Stimulated activated CD4-positive, alpha-beta T cell treated with anti-CD3 and anti-CD28 coated beads, Interleukin-4, amount 100 ng/mL, for 4 hours (primary cell): ENCODE measurements at regions not wholly inside any gene's neighbourhood (a gene's known extent, or its start where the extent isn't known, plus 50 kb on each side); places are given as distances from the start of the nearest gene placed in this dataset.
"Not testable (repeated sequence)": the region's sequence is repeated elsewhere in the genome, so short reads cannot be mapped to it uniquely, and the experiment has no call there.

Experiments
- DNase-seq, 2 experiments: peaks; one replicate each; pipeline ENCODE4 v3.0.0-alpha.2; 2020

GRCh38 chr14:106774889-106775480 is 1248.6 kb downstream of the TMEM121 start:
- DNase-seq, result peak; percentile 66 to 81

DNA sequence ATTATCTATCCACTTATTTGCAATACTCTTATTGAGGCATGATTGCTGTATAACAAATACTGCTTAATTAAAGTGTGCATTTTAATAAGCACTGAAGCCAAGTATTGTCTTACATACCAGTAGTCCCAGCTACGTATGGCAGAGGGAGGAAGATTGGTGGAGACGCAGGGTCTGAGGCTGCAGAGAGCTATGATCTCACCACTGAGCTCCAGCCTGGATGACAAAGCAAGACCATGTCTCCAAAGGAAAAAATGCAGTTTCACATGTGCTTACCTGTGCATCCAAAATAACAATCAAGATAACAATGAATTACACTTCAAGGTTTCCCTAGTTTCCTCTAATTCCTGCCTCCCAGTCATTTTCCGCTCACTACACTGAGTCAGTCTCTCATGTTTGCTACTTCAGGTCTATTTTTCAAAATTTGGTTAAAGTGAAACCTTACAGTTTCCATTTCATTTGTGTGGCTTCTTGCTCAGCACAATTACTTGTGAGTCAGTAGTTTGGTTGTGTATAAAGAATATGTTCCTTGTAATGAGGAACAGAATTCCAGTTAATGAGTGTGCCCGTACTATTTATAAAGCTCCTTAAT is 1250.1 kb downstream of the TMEM121 start:
- DNase-seq, result no peak

- DNase-seq, result no peak
These were observed 1252.6 kb downstream of the TMEM121 start for GRCh38 chr14:106778986-106779385.

- DNase-seq, result no peak
These were observed 1260.3 kb downstream of the TMEM121 start for GRCh38 chr14:106786697-106787096.

DNA sequence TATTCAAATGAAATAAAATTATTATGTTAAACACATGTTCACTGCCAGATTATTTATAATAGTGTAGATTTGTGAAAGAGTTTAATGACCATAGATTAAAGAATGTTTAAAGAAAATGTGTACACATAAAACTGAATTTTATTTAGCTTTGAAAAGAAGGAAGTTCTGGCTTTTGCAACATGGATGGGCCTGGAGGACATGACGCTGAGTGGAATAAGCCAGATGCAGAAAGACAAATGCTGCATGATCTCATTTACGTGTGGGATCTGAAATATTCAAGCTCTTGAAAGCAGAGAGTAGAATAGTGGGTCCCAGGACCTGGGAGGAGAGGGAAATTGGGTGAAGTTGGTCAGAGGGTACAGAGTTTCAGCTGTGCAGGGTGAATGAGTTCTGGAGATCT is 1261.2 kb downstream of the TMEM121 start:
- DNase-seq, result no peak

DNA sequence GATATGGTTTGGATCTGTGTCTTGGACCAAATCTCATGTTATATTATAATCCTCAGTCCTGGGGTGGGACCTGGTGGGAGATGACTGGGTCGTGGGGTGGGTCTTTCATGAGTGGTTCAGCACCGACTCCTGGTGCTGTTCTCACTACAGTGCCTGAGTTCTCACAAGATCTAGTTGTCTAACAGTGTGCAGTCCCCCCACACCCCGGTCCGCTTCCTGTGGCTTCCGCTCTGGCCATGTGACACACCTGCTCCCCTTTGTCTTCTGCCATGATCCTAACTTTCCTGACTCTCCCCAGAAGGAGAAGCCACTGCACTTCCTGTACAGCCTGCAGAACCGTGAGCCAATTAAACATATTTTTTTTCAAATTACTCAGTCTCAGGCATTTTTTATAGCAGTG is 1262.2 kb downstream of the TMEM121 start:
- no peak for DNase-seq

DNA sequence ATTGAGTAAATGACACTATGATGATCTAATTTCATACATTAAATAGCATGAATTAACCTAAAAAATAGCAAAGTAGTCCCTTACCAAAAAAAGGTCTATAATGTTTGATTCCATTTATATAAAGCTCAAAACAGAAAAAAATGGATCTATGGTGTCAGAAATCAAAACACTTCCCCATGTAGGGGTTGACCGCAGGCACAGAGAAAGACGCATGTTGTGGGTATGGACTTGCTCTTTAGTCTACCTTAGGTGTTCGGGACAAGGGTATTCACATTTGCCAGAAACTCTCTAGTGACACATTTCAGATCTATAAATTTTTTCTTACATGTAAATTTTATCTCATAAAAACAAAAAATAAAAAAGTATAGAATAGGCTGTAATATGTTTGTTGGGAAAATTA is 1262.9 kb downstream of the TMEM121 start:
- DNase-seq, result no peak

- peak; percentile 62 to 75 for DNase-seq
These were observed 1264.0 kb downstream of the TMEM121 start for GRCh38 chr14:106790189-106791036.

GRCh38 chr14:106792543-106792942 is 1266.2 kb downstream of the TMEM121 start:
- DNase-seq, result no peak

GRCh38 chr14:106798166-106798565 is 1271.8 kb downstream of the TMEM121 start:
- DNase-seq, result not testable (repeated sequence)

- DNase-seq, result no peak
These were observed 1276.3 kb downstream of the TMEM121 start for GRCh38 chr14:106802413-106803364.

GRCh38 chr14:106803379-106803778 is 1277.0 kb downstream of the TMEM121 start:
- no peak for DNase-seq

DNA sequence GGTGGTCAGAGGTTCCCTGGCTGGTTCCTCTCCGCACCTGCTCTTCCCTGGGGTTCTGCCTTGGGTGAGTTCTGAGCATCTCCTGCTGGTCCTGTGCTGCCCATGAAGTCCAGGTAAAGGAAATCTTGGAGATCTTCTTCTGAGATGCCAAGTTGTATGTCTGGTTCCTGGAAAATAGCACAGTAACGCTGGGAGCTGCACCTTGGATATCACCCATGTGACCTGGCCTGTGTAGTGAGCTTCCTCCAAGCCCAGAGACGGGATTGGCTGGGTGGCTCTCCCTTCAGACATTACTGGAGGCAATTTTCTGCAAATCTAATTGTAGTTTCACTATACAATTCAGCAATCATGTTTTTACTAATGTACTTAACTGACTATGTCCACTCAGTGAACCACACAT is 1281.1 kb downstream of the TMEM121 start:
- no peak for DNase-seq

GRCh38 chr14:106808458-106808857 is 1282.1 kb downstream of the TMEM121 start:
- no peak for DNase-seq

- DNase-seq, result no peak
These were observed 1282.5 kb downstream of the TMEM121 start for GRCh38 chr14:106808907-106809306.

- no peak for DNase-seq
These were observed 1283.2 kb downstream of the TMEM121 start for GRCh38 chr14:106809615-106810014.

- DNase-seq, result not testable (repeated sequence)
These were observed 1283.8 kb downstream of the TMEM121 start for GRCh38 chr14:106810168-106810567.

DNA sequence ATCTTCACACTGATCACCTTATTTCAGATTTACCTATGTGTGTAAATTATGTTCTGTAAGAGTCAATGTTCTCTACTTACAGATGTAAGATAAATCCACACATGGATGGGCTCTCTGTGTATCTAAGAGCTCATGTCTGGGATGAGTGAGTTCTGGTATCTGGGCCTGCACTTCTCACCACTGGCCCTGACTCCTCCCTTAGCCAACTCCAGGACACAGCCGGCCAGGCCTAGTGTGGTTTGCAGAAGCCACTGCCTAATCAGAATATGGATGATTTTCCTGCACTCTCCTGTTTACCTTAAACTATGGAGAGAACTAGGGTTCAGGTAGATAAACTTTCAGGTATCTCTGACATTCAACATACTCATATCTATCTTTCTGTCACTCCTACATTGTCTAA is 1284.8 kb downstream of the TMEM121 start:
- DNase-seq, result no peak

GRCh38 chr14:106812788-106813476 is 1286.5 kb downstream of the TMEM121 start:
- no peak for DNase-seq

GRCh38 chr14:106813477-106813823 is 1287.1 kb downstream of the TMEM121 start:
- DNase-seq, result no peak

- no peak for DNase-seq
These were observed 1293.7 kb downstream of the TMEM121 start for GRCh38 chr14:106820119-106820518.

DNA sequence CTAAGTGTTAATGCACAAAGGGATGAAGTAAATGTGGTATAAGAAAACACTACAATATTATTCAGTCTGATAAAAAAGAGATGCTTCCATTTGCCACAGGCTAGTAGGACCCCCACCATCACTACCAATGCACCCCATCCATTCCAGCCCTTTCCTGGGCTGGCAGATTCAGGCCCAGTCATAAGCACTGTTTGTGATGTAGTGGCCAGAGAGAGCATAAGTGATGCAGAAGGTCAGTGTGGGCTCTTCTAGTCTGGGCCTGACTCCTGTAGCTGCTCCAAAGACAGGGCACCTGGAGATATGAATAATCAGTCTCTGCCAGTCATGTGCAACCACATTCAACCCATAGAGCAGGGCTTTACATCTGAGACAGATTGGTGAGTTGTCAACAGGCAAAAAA is 1294.7 kb downstream of the TMEM121 start:
- DNase-seq, result no peak
